GM18517 (cell line): ENCODE measurements at regions not wholly inside any gene's neighbourhood (a gene's known extent, or its start where the extent isn't known, plus 50 kb on each side); places are given as distances from the start of the nearest gene placed in this dataset.
A peak's percentile ranks its signal among the peaks of the same experiment; 100 is the strongest.
"Not testable (repeated sequence)": the region's sequence is repeated elsewhere in the genome, so short reads cannot be mapped to it uniquely, and the experiment has no call there.

ENCODE experiments used
- ATAC-seq: cut with Tn5 transposase; IDR thresholded peaks from one replicate; pipeline ENCODE4 v1.9.1; 2021; ENCODE audit warnings: mild to moderate bottlenecking, moderate library complexity; ENCODE audit not compliant: unreplicated experiment

DNA sequence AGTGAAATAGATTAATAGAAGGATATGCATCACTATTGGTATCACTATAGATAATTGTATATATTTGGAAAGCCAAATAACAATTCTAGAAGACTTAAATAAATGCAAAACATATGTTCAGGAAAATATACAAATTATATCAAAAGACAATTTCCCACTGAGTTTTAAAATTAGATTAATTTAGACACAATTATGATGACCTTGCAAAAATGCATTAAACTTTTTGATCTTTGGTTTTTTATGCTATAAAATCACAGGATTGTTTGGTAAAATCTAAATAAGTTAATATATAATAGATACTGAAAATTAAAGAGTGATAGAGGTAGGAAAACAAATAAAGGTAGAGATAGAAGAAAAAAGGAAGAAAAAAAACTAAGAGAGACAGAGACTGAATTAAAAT is 2027.7 kb downstream of the MRPL39 start:
- no peak for ATAC-seq

DNA sequence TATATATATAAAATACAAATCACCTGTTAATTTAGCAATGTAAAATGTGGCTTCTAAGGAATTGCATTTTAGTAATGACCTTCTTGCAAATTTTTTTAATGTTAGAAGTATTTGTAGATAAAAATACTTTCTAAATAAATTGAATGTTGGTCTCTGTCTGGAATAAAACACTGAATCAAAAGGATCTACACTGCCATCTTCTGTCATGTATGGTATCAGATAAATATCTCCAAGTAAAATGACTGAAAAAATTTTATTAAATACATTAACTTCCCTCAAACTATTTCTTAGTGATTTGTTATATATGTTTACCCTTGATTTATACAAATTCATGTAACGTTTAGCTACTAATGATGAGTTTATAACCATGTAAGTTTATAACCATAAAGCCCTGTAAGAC is 2029.3 kb downstream of the MRPL39 start:
- ATAC-seq: no peak

DNA sequence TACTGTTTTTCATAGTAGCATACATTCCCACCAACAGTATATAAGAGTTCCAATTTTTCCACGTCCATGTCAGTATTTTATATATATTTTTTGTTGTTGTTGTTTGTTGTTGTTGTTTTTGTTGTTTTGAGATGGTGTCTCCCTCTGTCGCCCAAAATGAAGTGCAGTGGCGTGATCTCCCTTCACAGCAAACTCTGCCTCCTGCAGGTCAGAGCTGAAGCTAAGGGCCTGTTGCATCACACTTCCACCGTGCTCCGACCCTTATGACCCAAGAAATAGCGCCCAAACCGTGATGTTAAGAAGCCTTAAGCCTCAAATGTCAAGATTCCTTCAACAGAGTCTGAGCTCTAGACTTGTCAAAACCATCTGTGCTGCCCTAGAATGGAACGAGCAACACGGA is 2032.3 kb downstream of the MRPL39 start:
- ATAC-seq: no peak

DNA sequence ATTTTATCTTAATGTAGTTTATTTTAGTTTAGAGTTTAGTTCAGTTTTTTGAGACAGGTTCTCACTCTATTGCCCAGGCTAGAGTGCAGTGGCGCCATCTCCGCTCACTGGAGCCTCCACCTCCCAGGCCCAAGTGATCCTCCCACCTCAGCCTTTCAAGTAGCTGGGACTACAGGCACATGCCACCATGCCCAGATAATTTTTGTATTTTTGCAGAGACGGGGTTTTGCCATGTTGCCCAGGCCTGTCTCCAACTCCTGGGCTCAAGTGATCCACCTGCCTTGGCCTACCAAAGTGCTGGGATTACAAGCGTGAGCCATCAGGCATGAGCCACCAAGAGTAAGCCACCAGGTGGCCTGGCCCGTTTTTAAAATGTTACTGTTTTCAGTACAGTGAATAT is 2058.4 kb downstream of the MRPL39 start:
- not testable (repeated sequence) for ATAC-seq

DNA sequence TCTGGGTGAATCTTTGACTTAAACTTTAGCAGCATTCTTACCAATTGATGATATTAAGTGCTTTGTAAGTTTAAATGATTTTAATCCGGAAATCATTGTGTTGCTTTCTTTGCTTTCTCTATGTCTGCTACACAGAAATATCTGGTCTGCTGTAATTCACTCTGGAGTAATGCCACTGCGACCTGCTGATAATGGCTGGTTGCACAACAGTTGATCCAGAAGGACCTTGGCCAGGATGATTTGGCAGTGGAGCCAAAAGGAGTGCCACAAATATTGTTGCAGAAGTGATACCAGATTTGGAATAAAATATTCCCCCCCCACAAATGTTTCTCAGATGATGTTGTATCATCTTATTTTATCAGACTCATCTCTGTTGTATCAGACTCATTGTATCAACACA is 2063.9 kb downstream of the MRPL39 start:
- ATAC-seq: no peak

DNA sequence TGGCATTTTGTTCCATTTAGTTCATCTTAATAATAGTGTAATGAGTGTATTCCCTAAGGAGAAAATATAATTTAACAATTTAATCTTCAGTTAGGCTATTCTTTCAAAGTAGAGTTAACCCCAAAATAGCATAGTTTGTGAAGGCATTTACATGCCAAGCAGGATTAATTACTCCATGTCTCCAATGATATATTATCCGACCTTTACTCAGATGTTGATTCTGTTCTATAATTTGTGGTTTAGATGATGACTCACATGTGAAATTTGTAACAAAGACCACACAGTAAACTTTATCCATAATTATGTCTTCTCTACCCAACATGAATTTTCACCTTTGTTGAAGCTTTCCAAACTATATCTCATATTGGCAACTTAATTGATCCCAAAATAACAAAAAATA is 2065.2 kb downstream of the MRPL39 start:
- ATAC-seq: no peak

DNA sequence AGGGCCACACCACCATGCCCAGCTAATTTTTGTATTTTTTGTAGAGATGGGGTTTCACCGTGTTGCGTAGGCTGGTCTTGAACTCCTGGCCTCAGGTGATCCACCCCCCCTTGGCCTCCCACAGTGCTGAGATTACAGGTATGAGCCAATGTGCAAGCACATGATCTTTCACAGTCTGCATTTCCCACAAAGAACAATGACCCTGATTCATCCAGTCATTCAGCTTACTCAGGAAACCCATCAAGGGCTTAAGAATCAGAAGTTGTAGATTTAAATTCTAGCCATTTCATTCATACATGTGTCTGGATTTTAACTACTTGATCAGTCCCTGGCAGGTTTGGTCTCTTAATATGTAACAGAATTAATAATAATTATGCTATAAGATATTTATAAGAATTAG is 2065.7 kb downstream of the MRPL39 start:
- ATAC-seq: no peak

DNA sequence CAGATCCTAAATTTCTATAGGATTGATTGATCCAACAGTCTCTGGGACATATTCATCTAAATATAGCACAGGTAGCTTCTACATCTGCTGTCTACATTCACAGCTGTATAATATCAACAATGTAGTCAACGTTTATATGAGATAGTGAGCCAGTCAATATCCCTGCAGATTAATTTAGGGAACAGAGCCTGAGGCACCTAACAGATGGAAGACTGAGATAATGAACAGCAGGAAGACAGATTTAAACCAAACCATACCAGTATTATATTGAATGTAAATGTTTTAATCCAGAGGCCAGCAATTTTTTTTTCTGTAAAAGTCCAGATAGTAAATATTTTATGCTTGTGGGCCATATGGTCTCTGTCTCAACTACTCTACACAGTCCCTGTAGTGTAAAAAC is 2072.4 kb downstream of the MRPL39 start:
- ATAC-seq: no peak

DNA sequence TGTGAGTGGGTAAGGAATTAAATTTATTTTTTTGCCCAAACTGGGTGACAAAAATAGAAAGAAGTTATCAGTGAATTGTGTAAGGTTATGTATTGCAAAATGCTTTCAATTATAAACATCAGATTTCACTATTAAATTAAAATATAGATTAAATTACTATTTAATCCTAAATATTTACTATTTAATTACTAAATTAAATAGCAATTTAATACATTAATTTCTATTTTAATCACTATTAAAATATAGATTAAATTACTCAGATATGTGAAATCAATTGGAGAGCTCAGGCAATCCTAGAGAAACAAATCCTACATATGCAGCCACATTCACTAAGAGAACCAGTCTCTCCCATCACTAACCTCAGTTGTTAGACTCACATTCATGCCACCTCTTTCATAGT is 2075.8 kb downstream of the MRPL39 start:
- ATAC-seq: no peak

DNA sequence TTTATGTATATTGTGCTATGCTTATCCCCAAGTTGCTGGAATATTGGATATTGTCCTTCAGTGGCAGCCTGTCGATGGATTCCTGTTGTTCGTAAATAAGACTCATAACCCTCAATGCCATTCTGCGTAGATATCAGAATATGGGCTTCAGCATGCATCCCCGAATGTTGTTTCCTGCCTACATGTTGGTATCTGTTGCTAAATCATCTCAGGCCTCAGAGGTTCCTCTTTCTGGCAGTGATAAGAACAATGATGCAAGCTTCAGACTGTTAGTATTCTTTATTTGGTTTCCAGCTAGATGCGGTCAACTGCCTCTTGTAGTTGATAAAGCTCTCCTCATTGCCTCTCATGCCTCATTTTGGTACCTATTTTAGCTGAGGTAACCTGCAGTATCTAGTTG is 2082.6 kb downstream of the MRPL39 start:
- no peak for ATAC-seq

DNA sequence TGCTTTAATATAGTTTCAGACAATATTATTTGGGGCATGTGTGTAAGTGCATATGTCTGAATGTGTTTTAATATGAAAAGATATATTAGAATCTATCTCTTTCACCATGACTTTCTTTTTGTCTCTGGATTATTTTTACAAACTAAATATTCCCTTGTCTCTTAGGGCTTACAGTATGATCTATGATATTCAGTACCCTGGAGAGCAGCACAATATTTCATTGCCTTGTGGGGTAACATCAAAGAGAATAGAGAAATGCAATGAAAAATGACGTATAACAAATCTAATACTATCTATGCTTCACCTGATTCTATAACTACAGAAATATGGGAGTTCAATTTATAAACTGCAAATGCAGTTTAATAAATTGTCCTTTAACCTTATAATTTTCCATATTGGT is 2084.5 kb downstream of the MRPL39 start:
- no peak for ATAC-seq

DNA sequence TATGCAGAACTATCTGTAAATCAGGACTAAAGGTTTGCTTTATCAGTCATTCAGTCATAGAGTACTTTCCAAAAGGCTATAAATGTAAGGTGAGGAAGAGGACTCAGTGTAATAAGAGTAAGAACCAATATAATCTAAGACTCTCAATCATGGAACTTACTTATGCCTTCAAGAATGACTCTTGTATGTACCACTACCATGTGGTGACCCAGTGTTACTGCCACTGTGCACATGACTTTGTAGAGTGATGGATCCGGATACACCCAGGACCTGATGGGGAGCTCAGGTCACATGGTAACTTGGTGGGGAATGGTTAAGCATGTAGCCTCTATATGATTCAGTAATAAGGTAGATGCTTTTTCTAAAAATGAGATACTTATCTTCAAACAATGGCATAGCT is 2099.8 kb downstream of the MRPL39 start:
- no peak for ATAC-seq

DNA sequence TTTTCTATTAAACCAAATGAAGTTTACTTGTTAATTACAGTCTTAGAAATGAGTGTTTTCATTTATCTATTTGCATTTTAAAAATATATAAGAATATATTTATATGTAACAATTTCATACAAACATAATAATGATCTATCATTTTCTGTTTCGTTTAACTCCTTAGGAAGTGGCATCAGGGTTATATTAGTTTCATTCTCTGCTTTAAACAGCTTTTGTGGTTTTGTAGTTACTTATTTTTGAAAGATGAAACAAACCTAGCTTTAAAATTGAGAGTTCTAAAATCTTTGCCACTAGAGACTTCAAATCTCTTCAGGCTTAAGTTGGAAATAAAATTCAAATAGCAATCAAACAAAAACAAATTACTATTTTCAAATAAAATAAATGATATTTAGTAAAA is 2110.6 kb downstream of the MRPL39 start:
- peak; percentile 94 for ATAC-seq

DNA sequence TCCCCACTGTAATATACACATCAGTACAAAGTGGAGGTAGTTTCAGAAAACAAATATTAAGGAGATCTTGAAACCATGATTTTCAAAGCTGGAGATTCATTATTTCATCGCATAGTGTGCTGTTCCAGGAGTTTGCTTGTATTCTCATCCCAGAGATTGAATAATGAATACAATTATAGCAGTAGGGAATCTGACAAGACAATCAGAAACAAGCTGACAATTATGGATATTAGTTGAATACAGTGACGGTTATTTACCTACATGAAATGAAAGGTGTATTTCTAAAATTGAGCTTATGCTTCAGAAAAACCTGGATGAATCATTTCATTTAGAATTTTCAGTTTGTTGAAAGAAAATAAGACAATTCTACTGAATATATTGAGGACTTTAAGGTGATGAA is 2119.0 kb downstream of the MRPL39 start:
- ATAC-seq: no peak

DNA sequence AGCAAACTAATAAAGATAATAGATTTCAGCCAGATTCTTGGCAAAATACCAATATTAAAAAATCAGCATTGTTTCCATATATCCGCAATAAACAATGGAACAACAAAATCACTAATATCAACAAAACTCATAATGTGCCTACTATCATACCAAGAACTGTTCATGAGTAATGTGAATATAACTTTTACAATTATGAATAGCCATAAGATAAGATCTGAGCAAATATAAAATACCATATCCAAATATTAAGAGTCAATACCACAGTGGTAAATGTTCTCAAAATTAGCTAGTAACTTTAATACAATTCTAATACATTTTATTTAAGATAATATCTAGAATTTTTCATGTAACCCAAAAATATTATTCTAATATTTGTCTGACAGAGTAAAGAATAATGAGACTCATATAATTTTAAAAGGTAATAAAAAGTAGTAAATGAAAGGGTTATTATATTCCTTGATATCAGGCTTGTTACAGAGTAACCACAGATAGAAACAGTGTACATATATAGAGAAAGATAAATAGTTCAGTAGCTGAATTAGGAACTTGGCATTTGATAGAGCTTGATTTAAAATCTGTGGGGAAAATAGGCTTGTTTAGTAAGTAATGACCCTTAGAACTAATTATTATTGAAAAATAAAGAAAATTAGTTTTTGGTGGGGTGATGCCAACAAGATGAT is 2126.6 kb downstream of the MRPL39 start:
- ATAC-seq: no peak

DNA sequence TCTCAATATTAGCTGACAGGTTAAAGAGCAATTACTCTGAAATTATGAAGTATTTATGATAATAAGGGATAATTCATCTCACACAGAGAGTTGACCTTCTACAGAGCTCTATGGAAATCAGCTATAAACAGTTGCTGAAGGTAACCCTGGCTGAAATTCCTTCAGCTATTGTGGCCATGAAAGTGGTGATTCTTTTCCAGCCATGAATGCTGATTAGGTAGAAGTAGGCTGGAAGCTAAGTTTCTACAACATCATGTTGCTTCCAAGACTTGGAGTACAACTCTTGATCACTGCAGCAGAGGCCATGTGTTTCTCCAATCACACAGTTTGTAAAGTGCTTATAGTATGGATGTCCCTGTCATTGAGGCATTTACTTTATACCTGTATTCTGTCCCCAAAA is 2128.9 kb downstream of the MRPL39 start:
- no peak for ATAC-seq

DNA sequence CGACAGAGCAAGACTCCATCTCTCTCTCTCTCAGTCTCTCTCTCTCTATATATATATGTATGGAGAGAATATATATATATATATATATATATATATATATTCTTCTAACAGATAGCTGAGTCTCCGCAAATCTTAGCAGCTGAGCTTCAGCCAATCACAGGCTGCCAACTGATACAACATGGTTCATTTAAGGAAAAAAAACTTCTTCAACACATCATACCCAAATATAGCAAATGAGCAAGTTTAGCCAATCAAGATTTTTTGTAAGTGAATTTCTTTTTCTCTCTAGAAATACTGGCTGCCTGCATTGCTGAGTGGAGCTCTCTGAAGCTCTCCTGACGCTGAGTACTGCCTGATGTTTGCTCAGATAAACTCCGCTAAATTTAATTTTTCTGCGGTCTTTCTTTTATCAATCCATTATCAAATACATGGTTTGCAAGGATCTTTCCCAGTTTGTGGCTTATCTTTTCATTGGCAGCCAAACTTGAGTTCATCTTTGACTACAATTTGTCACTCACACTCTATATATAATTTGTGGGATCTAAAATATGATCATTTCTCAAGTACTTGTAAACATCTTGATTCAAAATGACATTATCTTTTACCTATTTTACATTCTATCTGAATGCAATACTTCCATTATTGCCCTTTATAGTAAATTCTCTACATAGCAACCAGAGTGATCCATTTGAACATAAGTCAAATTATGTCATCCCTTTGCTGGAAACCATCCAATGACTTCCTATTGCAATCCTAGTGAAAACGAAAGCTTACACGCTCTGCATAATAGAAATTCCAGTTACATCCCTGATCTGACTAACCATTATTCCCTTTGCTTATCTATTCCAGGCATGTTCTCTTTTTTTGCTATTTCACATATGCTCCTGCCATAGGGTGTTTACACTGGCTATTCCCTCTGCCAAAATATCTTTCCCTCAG is 2131.7 kb downstream of the MRPL39 start:
- no peak for ATAC-seq

DNA sequence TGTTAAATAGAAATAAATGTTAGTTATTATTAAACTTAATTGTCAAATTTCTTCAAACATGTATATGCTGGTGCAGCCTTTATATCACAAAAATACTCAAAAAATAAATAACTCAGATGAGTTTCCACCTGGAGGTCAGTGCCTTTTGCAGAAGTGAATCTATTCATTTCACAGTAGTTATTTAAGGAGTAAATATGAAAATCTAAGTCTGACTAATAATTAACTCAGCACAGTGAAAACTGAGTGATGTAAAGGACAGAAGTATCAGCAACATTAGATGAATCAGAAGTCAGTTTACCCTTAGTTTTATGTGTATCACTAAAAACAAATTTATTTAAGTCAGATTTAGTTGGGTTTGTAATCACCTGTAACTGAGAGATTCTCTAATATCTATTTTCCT is 2135.4 kb downstream of the MRPL39 start:
- peak; percentile 96 for ATAC-seq

DNA sequence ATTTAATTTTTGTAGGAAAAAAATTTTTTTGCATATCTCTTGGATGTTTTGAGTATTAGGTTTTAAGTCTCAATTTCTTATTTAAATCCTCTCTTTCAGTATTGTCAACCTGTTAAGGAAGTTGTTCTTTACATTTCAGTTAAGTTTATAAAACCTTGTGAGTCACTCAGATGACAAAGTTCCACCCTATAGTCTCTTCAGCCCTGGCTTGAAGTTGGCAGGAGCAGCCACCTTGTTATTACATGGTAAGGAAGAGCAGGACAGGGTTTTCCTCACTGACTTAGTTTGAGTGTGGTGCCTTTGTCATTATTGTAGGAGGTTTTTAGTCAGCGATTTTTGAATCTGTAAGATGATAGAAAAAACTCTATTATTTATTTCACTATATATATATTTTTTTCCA is 2143.9 kb downstream of the MRPL39 start:
- no peak for ATAC-seq

DNA sequence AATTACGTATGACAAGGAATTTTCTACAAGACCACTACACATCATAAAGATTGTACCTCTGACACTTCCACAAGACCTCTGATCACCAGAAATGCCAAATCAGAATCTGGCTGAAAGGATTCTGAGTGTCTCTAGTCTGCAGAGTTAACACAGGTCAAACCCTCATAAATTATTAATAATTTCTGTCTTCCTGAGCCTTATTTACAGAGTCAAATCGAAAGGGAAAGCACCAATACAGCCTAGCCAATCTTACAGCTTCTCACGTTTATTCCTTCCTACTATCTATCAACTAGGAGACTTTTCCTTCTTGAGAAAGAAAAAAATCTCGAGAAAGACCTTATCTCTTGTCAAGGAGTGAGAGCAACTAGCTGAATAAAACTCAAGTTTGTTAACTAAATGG is 2151.6 kb downstream of the MRPL39 start:
- peak; percentile 54 for ATAC-seq

DNA sequence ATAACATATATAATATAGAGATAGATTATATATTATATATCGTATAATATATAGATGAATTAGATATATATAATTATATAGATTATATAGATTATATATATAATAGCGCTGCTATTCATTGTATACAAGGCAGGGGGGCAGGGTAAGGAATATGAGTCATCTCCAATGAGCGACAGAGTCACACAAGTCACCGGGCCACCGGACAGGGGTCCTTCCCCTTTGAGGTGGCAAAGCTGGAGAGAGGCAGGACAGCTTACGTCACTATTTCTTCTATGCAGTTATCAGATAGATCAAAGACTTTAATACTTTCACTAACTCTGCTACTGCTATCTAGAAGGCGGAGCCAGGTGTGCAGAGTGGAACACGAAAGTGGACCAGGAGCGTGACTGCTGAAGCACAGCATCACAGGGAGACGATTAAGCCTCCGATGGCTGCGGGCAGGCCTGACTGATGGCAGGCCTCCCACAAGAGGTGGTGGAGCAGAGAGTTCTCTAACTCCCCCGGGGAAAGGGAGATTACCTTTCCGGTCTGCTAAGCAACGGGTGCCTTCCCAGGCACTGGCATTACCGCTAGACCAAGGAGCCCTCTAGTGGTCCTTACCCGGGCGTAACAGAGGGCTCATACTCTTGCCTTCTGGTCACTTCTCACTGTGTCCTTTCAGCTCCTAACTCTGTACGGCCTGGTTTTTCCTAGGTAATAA is 2154.7 kb downstream of the MRPL39 start:
- peak; percentile 61 for ATAC-seq

DNA sequence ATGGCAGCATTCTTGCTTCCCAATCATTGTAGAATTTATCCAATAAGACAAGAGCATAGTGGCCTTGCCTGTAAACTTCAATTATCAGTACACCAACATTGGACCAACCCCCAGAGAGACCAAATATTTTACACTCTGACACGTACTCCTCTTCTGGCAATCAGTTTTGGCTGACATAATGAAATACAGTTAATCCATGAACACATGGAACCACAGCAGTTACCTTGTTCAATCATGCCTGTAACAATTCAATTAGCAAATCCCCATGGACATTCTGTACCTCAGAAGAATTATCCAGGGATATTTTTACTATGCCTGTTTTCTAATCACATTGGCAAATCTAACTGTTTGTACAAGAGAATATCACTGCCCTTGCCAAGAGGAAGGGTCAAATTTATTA is 2162.0 kb downstream of the MRPL39 start:
- ATAC-seq: no peak
